ES-I3 (cell line): ENCODE measurements at regions not wholly inside any gene's neighbourhood (a gene's known extent, or its start where the extent isn't known, plus 50 kb on each side); places are given as distances from the start of the nearest gene placed in this dataset.

Source experiments
- H3K36me3 ChIP-seq: 2 replicates; pipeline ENCODE4 v1.6.1; 2013; ENCODE audit warnings: mild to moderate bottlenecking, low read length, control low read depth, moderate library complexity; ENCODE audit not compliant: insufficient read depth
- H3K4me1 ChIP-seq: 2 replicates; pipeline ENCODE4 v1.6.1; 2013; ENCODE audit warnings: mild to moderate bottlenecking, control low read depth, low read length; ENCODE audit not compliant: insufficient read depth
- H3K9ac ChIP-seq: 2 replicates; pipeline ENCODE4 v1.6.1; 2013; ENCODE audit warnings: low read depth, mild to moderate bottlenecking, low read length, moderate library complexity
- H3K9me3 ChIP-seq: 2 replicates; pipeline ENCODE4 v1.6.1; 2013; ENCODE audit warnings: mild to moderate bottlenecking, low read length, moderate library complexity; ENCODE audit not compliant: control insufficient read depth, insufficient read depth

DNA sequence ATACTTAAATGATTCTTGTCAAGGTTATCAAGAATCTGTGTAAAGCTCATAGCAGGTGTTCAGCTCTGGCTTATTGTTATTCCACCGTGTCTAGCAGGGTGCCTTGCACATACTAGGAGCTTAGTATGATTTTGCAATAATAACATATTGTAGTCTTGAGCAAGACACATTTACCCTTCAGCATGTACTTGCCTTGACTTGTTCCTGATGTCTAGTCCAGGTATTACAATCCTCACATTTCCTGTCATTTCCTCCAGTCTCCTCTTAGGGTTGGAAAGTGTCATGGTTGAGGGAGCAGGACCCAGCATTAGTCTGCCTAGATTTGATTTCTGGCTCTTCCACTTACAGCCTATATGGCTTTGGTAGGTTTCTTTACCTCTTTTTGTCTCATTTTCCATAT lies 246.1 kb downstream of the RAD51AP2 start:
- Histone ChIP-seq H3K4me1 (no peaks in the 10 kb centered on the region), H3K9me3 (no peaks in the 10 kb centered on the region), H3K36me3 (no peaks in the 10 kb centered on the region), H3K9ac (no peak overlapping the region)

DNA sequence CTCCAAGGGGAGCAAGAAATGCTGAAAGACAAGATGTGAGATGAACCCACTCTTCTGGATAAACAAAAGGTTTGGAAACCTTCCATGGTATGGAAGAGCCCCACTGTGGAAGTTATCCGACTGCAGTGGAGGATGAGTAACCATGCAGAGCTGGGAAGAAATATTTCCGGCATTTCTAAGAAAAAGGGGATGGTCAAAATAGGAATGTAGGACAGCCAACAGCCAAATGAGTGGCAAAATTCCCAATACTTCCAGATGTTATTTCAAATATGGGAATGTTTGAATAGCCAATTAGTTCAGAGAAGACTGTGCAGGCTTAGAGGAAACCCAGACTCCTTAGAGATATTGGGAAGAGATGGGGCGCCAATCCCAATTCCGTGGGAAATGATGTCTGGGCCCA lies 246.8 kb downstream of the RAD51AP2 start:
- H3K9me3 ChIP-seq = no peaks in the 10 kb centered on the region
- H3K36me3 ChIP-seq = no peaks in the 10 kb centered on the region
- no peaks in the 10 kb centered on the region for H3K4me1 ChIP-seq
- H3K9ac ChIP-seq = no peak overlapping the region

DNA sequence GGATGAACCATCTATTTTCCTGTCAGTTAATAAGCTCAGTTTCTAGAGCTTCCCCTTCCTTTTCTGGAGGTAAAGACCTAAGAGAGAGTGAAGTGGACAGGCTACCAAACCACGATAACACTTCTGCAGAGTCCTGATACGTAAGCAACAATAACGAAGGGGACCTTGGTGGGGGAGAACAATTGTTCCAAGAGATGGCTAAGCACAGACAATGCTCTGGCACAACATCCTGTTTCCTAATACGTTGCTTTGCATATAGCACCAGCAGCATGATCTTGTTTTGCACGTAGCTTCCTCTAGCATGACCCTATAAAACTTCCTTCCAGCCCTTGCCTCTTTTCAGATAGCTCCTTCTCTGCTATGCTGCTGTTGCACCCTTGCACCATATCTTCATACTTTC lies 247.3 kb downstream of the RAD51AP2 start:
- Histone ChIP-seq H3K36me3 (no peaks in the 10 kb centered on the region), H3K4me1 (no peaks in the 10 kb centered on the region), H3K9ac (no peak overlapping the region), H3K9me3 (no peaks in the 10 kb centered on the region)

- Histone ChIP-seq H3K9ac (no peak overlapping the region), H3K36me3 (no peaks in the 10 kb centered on the region), H3K9me3 (no peaks in the 10 kb centered on the region), H3K4me1 (no peaks in the 10 kb centered on the region)
Measured at GRCh38 chr2:17263570-17263968, 254.7 kb downstream of the RAD51AP2 start.

GRCh38 chr2:17262854-17263569 lies 255.2 kb downstream of the RAD51AP2 start:
- no peaks in the 10 kb centered on the region for H3K36me3 ChIP-seq
- H3K9ac ChIP-seq = no peak overlapping the region
- H3K9me3 ChIP-seq = no peaks in the 10 kb centered on the region
- H3K4me1 ChIP-seq = no peaks in the 10 kb centered on the region

- no peaks in the 10 kb centered on the region for H3K36me3 ChIP-seq
- H3K9me3 ChIP-seq = no peaks in the 10 kb centered on the region
- H3K4me1 ChIP-seq = no peaks in the 10 kb centered on the region
- H3K9ac ChIP-seq = no peak overlapping the region
Measured at GRCh38 chr2:17259613-17260012, 258.6 kb downstream of the RAD51AP2 start.

DNA sequence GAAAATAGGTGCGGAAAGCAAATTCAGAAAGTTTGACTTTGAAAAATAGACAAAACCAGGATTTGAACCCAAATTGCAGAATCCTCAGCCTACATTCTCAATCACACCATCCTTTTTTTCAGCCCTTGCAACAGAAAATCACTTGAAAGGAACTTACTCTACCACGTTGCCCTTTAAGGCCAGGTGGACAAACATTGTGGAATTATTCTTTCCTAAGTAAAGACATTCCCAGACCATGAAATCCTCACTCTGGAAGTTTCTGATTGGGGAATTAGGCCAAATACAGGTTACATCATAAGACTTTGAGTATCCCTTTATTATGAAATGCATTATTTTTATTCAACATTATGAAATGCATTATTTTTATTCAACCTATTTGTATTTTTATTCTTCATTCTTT lies 259.4 kb downstream of the RAD51AP2 start:
- Histone ChIP-seq H3K9me3 (no peaks in the 10 kb centered on the region), H3K4me1 (no peaks in the 10 kb centered on the region), H3K9ac (no peak overlapping the region), H3K36me3 (no peaks in the 10 kb centered on the region)

GRCh38 chr2:17257189-17257909 lies 260.9 kb downstream of the RAD51AP2 start:
- Histone ChIP-seq H3K9ac (no peak overlapping the region), H3K36me3 (no peaks in the 10 kb centered on the region), H3K4me1 (no peaks in the 10 kb centered on the region), H3K9me3 (no peaks in the 10 kb centered on the region)

DNA sequence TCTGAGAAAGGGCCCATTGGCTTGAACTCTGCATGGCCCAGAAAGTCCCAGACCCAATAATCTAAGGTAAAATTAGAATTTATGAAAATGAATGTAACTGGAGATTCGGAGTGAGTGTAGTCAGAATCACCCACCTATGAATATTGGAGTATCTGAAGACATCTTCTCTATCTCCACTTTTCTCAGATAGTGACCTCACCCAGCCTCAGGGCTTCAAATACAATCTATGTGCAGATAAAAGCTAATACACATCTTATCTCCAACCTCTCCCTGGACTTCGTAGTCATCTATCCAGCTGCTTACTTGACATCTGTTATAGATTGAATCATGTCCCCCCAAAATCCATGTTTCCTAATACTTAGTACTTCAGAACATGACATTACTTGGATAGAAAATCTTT lies 263.2 kb downstream of the RAD51AP2 start:
- no peak overlapping the region for H3K9ac ChIP-seq
- no peaks in the 10 kb centered on the region for H3K4me1 ChIP-seq
- no peaks in the 10 kb centered on the region for H3K36me3 ChIP-seq
- H3K9me3 ChIP-seq = no peaks in the 10 kb centered on the region

- no peaks in the 10 kb centered on the region for H3K4me1 ChIP-seq
Measured at GRCh38 chr2:17254421-17254820, 263.8 kb downstream of the RAD51AP2 start.

GRCh38 chr2:17252258-17252657 lies 266.0 kb downstream of the RAD51AP2 start:
- H3K4me1 ChIP-seq = no peaks in the 10 kb centered on the region
- no peak overlapping the region for H3K9ac ChIP-seq
- H3K36me3 ChIP-seq = no peaks in the 10 kb centered on the region
- H3K9me3 ChIP-seq = no peaks in the 10 kb centered on the region

More at GRCh38 chr2:17254421-17254820, 263.8 kb downstream of the RAD51AP2 start:
- Histone ChIP-seq H3K9ac (no peak overlapping the region), H3K9me3 (no peaks in the 10 kb centered on the region), H3K36me3 (no peaks in the 10 kb centered on the region)

DNA sequence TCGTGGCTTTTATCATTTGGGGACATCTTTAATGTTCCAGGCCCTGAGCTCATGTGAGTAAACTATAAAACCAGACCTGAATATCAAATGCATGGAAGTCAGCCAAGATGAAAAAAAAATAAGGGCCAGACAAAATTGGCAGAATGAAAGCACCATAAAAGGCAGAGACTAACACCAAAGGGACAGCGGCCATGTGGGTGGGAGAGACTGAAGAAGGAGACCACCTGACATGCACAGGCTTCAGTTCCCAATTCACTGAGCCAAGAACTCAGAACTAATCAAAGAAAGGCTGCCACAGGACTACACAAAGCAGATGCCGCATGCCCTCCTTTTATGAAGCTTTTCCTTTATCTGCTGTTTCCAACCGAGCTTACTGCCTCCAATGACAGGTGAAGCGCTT lies 267.1 kb downstream of the RAD51AP2 start:
- Histone ChIP-seq H3K4me1 (peaks cover 2% of the 10 kb centered on the region; the same call in 1 of the 2 replicates), H3K36me3 (no peaks in the 10 kb centered on the region), H3K9me3 (no peaks in the 10 kb centered on the region), H3K9ac (no peak overlapping the region)

- Histone ChIP-seq H3K9ac (no peak overlapping the region), H3K4me1 (peaks cover 5% of the 10 kb centered on the region; the same call in 1 of the 2 replicates), H3K9me3 (no peaks in the 10 kb centered on the region), H3K36me3 (no peaks in the 10 kb centered on the region)
Measured at GRCh38 chr2:17249249-17249648, 269.0 kb downstream of the RAD51AP2 start.

GRCh38 chr2:17245906-17246305 lies 272.3 kb downstream of the RAD51AP2 start:
- no peak overlapping the region for H3K9ac ChIP-seq
- H3K9me3 ChIP-seq = no peaks in the 10 kb centered on the region
- no peaks in the 10 kb centered on the region for H3K36me3 ChIP-seq
- H3K4me1 ChIP-seq = peaks cover 5% of the 10 kb centered on the region; the same call in 1 of the 2 replicates

DNA sequence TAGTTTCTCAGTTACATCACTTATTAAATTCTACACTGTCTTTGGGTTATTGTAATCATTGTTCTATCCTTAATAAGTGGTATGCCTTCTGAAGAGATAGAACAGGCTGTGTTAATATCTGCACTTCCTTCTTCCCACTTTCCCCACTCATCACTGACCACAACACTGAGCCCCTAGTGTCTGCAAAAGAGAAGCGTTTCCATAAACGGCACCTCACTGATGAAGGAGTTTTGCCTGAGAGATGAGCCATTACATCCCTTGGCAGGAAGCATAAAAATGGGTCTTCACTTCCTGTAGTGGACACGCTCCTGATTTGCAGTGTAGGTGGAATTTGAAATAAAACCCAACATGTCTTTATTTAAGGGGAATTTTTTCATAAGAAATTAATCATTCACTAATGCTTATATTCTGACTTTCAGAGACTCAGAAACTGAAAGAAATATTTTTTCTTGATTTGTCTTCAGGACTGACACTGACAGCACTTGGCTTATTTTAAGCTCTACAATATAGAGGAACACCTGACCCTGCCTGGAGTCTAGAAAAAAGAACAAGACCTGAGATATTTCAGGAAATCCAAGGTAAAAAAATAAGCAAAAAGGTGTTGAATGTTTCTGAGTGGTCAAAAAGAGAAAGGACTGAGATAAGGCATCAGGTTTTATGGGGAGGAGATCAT lies 275.3 kb downstream of the RAD51AP2 start:
- H3K9me3 ChIP-seq = no peaks in the 10 kb centered on the region
- peaks cover 5% of the 10 kb centered on the region; the same call in 1 of the 2 replicates for H3K4me1 ChIP-seq
- no peaks in the 10 kb centered on the region for H3K36me3 ChIP-seq
- no peak overlapping the region for H3K9ac ChIP-seq
